OCI-LY1 (cell line): ENCODE measurements at regions not wholly inside any gene's neighbourhood (a gene's known extent, or its start where the extent isn't known, plus 50 kb on each side); places are given as distances from the start of the nearest gene placed in this dataset.

ENCODE experiments used
- EZH2 ChIP-seq: fragments of 200-600 bp; sonication (generic), shearing (Covaris generic); IDR thresholded peaks from 2 replicates; pipeline ENCODE4 v1.8.0; 2017; ENCODE audit warnings: borderline replicate concordance, mixed run types, mild to moderate bottlenecking, antibody characterized with exemption, low read length, moderate library complexity, mixed read lengths
- TF ChIP-seq, protein P1 (sequence below): fragments of 200-600 bp; sonication (generic), shearing (Covaris generic); IDR thresholded peaks from 2 replicates; pipeline ENCODE4 v1.5.1; 2017; ENCODE audit warnings: mild to moderate bottlenecking, antibody characterized with exemption, low read length, moderate library complexity, mixed read lengths

DNA sequence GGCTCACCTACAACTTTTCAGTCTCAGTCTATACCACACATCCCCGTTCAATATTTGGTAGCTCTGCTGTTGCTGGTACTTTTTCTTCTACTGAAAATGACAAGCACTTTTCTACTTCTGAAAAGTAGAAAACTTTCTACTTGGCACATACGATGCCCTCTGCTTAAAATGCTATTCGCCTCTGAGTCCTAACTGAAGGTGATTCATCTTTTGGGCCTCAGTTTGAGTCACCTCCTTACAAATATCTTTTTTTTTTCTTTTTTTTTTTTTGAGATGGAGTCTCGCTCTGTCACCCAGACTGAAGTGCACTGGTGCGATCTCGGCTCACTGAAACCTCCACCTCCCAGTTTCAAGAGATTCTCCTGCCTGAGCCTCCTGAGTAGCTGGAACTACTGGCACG, 136.0 kb upstream of the CYYR1 start:
- TF ChIP-seq EZH2 = no peak
- TF ChIP-seq, protein P1, sequence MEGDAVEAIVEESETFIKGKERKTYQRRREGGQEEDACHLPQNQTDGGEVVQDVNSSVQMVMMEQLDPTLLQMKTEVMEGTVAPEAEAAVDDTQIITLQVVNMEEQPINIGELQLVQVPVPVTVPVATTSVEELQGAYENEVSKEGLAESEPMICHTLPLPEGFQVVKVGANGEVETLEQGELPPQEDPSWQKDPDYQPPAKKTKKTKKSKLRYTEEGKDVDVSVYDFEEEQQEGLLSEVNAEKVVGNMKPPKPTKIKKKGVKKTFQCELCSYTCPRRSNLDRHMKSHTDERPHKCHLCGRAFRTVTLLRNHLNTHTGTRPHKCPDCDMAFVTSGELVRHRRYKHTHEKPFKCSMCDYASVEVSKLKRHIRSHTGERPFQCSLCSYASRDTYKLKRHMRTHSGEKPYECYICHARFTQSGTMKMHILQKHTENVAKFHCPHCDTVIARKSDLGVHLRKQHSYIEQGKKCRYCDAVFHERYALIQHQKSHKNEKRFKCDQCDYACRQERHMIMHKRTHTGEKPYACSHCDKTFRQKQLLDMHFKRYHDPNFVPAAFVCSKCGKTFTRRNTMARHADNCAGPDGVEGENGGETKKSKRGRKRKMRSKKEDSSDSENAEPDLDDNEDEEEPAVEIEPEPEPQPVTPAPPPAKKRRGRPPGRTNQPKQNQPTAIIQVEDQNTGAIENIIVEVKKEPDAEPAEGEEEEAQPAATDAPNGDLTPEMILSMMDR = no peak
